ENCODE measurements at regions not wholly inside any gene's neighbourhood (a gene's known extent, or its start where the extent isn't known, plus 50 kb on each side); places are given as distances from the start of the nearest gene placed in this dataset.

DNA sequence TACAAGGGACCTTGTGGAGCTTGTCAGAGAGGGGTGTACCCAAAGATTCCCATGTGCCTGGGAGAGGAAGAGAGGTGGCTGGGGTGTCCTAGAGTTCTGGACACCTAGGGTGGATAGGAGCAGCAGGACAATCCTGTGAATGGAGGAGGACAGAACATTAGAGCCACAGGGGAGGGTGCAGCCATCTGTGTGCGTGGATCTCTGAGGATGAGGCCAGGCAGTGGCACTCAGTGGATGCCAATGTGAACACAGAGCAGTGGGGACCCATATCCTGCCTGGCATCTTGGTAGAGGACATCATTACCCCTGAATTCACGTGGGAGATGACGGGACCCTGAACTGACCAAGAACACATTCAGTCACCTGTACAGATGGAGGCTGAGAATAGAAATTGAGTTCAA lies 205.3 kb downstream of the CD83 start:
- TF ChIP-seq POLR2A (IDR thresholded peaks at IDR 0.05) = no peak
- TF ChIP-seq, protein P1, sequence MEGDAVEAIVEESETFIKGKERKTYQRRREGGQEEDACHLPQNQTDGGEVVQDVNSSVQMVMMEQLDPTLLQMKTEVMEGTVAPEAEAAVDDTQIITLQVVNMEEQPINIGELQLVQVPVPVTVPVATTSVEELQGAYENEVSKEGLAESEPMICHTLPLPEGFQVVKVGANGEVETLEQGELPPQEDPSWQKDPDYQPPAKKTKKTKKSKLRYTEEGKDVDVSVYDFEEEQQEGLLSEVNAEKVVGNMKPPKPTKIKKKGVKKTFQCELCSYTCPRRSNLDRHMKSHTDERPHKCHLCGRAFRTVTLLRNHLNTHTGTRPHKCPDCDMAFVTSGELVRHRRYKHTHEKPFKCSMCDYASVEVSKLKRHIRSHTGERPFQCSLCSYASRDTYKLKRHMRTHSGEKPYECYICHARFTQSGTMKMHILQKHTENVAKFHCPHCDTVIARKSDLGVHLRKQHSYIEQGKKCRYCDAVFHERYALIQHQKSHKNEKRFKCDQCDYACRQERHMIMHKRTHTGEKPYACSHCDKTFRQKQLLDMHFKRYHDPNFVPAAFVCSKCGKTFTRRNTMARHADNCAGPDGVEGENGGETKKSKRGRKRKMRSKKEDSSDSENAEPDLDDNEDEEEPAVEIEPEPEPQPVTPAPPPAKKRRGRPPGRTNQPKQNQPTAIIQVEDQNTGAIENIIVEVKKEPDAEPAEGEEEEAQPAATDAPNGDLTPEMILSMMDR (IDR thresholded peaks at IDR 0.05) = no peak
- TF ChIP-seq EP300 (IDR thresholded peaks at IDR 0.05) = no peak
